ENCODE measurements at regions not wholly inside any gene's neighbourhood (a gene's known extent, or its start where the extent isn't known, plus 50 kb on each side); places are given as distances from the start of the nearest gene placed in this dataset.

DNA sequence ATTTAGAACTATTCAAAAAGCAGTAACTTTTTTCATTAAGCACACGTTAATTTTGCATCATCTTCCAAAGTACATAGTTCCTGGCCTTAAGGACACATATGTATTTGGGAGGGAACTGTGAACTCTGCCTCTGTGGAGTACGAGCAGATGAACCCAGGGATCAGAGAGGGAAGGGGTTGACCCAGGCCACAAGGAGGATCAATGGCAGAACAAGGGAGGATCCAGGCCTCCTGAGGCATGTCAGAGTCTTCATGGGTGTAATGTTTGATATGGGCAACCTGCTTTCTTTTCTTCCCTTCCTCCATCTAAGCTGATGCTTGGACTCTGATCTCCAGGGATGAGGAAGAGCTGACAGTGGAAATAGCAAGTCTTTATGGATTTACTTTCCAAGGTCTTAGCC is 164.0 kb downstream of the SH2D4B start:
- TF ChIP-seq, protein P1, sequence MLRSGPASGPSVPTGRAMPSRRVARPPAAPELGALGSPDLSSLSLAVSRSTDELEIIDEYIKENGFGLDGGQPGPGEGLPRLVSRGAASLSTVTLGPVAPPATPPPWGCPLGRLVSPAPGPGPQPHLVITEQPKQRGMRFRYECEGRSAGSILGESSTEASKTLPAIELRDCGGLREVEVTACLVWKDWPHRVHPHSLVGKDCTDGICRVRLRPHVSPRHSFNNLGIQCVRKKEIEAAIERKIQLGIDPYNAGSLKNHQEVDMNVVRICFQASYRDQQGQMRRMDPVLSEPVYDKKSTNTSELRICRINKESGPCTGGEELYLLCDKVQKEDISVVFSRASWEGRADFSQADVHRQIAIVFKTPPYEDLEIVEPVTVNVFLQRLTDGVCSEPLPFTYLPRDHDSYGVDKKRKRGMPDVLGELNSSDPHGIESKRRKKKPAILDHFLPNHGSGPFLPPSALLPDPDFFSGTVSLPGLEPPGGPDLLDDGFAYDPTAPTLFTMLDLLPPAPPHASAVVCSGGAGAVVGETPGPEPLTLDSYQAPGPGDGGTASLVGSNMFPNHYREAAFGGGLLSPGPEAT (IDR thresholded peaks at IDR 0.05; ENCODE audit: low read depth) = no peak
- TF ChIP-seq TAF1 (IDR thresholded peaks at IDR 0.05; ENCODE audit: borderline replicate concordance, low read depth, low read length) (no peak), CREM (IDR thresholded peaks at IDR 0.05; ENCODE audit: low read depth) (no peak), SP1 (IDR thresholded peaks at IDR 0.05; ENCODE audit: low read depth, low read length) (no peak), POLR2A (IDR thresholded peaks at IDR 0.05; ENCODE audit: low read depth, low read length) (no peak), ZZZ3 (IDR thresholded peaks at IDR 0.05; ENCODE audit: control insufficient read depth, insufficient read length, low read depth) (no peak), SUPT20H (IDR thresholded peaks at IDR 0.05; ENCODE audit: borderline replicate concordance, control insufficient read depth, low read depth, low read length) (no peak), RCOR1 (conservative IDR thresholded peaks at IDR 0.05; ENCODE audit: low read depth, low read length) (no peak)
- TF ChIP-seq, protein P2, sequence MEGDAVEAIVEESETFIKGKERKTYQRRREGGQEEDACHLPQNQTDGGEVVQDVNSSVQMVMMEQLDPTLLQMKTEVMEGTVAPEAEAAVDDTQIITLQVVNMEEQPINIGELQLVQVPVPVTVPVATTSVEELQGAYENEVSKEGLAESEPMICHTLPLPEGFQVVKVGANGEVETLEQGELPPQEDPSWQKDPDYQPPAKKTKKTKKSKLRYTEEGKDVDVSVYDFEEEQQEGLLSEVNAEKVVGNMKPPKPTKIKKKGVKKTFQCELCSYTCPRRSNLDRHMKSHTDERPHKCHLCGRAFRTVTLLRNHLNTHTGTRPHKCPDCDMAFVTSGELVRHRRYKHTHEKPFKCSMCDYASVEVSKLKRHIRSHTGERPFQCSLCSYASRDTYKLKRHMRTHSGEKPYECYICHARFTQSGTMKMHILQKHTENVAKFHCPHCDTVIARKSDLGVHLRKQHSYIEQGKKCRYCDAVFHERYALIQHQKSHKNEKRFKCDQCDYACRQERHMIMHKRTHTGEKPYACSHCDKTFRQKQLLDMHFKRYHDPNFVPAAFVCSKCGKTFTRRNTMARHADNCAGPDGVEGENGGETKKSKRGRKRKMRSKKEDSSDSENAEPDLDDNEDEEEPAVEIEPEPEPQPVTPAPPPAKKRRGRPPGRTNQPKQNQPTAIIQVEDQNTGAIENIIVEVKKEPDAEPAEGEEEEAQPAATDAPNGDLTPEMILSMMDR (IDR thresholded peaks at IDR 0.05 in 2 of 3, conservative IDR thresholded peaks at IDR 0.05 in 1 of 3; ENCODE audit: control insufficient read depth in 2 of 3, extremely low read depth in 1 of 3, insufficient read depth in 1 of 3, low read depth in 3 of 3, low read length in 3 of 3) = no peak
